ENCODE measurements at regions not wholly inside any gene's neighbourhood (a gene's known extent, or its start where the extent isn't known, plus 50 kb on each side); places are given as distances from the start of the nearest gene placed in this dataset.
"Not testable (repeated sequence)": the region's sequence is repeated elsewhere in the genome, so short reads cannot be mapped to it uniquely, and the experiment has no call there.

- no peak overlapping the region for H3K27ac ChIP-seq
- TF ChIP-seq CTCF (IDR thresholded peaks at IDR 0.05) (no peak), ZFX (IDR thresholded peaks at IDR 0.05; ENCODE audit: borderline replicate concordance) (no peak)
Observed at GRCh38 chr3:107227091-107227490, 150.1 kb upstream of the CCDC54 start.

- not testable (repeated sequence) for H3K27ac ChIP-seq
Observed at GRCh38 chr3:107233877-107234276, 143.4 kb upstream of the CCDC54 start.

- no peak for TF ChIP-seq CTCF (IDR thresholded peaks at IDR 0.05)
- no peak for TF ChIP-seq ZFX (IDR thresholded peaks at IDR 0.05; ENCODE audit: borderline replicate concordance)
- no peak overlapping the region for H3K27ac ChIP-seq
Observed at GRCh38 chr3:107235193-107235927, 141.9 kb upstream of the CCDC54 start.

GRCh38 chr3:107235928-107236315, 141.3 kb upstream of the CCDC54 start:
- no peak for TF ChIP-seq ZFX (IDR thresholded peaks at IDR 0.05; ENCODE audit: borderline replicate concordance)
- TF ChIP-seq CTCF (IDR thresholded peaks at IDR 0.05), result peak; percentile 87
- peak overlapping the region; percentile 45 for H3K27ac ChIP-seq

- H3K27ac ChIP-seq, result peak overlapping the region; percentile 45
- TF ChIP-seq ZFX (IDR thresholded peaks at IDR 0.05; ENCODE audit: borderline replicate concordance), result no peak
- no peak for TF ChIP-seq CTCF (IDR thresholded peaks at IDR 0.05)
Observed at GRCh38 chr3:107236655-107237337, 140.4 kb upstream of the CCDC54 start.

GRCh38 chr3:107238787-107239186, 138.5 kb upstream of the CCDC54 start:
- H3K27ac ChIP-seq, result no peak overlapping the region
- no peak for TF ChIP-seq CTCF (IDR thresholded peaks at IDR 0.05)
- no peak for TF ChIP-seq ZFX (IDR thresholded peaks at IDR 0.05; ENCODE audit: borderline replicate concordance)

GRCh38 chr3:107239703-107240102, 137.5 kb upstream of the CCDC54 start:
- H3K27ac ChIP-seq, result no peak overlapping the region
- no peak for TF ChIP-seq CTCF (IDR thresholded peaks at IDR 0.05)
- TF ChIP-seq ZFX (IDR thresholded peaks at IDR 0.05; ENCODE audit: borderline replicate concordance), result no peak

All from 22Rv1 (cell line).